ENCODE measurements at regions not wholly inside any gene's neighbourhood (a gene's known extent, or its start where the extent isn't known, plus 50 kb on each side); places are given as distances from the start of the nearest gene placed in this dataset.

DNA sequence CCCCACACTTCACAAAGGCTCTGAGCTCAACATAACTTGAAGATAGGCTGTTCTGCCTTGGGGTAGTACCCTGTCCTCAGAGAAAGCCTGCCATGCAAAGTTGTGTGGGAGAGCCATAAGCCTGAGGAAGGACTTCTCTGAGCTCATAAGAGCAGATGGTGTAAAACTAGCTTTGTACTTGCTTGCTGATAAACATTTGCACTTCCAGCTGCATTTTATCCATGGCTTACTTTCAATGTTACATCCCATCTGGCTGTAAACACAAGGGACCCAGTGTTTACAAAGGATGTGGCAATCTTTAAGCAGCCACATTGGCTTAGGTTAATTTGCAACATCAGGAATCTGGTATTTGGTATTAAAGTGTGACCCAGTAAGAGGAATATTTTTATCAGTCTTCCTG is 258.1 kb downstream of the IPO8 start:
- no peak for DNase-seq (ENCODE audit: low spot score)

DNA sequence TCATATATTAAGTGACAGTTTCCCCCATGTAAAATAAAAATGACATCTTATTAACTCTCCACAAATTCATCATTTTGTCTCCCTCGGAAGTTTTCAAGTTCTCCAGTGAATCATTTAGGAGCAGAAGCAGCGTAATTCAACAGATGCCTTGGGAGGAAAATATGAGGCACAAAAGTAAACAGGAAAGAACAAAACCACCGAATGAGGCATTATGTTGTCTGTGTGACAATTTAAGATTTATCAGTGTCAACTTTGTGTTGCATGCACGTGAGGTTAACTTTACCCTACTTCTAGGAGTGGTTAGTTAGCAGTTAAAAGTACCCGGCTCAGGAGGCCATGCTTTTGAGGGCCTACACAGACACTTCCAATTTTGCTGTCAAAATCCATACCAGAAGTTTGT is 258.6 kb downstream of the IPO8 start:
- no peak for DNase-seq (ENCODE audit: low spot score)

DNA sequence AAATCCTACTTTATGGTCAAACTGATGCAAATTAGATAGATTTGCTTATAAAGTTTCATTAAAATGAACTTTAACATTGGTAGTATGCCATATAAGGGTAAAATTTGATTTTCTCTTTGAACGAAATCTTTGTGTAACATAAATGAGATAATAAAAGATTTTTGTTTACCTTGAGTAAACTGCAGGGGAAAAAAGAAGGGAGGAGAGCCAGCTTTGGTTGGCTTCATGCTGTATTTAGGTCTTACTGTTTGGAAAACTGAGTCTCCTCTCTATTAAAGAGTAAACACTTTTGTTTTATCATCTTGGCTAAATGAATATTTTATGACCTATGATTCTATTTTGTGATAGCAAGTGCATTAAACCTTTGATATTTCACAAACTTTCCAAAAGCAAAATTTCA is 267.6 kb downstream of the IPO8 start:
- DNase-seq (ENCODE audit: low spot score): no peak

DNA sequence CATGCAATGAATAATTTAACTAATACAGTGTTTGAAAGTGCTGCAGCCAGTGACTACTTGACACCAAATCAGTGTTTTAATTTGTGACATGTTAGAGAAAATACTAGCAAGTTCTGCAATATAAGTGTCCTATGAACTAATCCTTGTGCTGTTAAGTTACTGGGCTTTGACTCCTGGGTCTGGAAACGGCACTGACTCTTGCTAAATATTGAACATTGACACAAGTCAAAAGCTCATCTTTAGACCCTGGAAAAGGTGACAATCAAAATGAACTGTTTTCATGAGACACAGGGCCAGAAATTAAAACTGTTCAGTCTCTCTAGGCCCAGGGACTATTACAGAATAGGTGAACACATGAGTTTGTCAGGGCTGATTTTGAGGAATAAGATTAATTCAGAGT is 268.1 kb downstream of the IPO8 start:
- DNase-seq (ENCODE audit: low spot score): no peak

DNA sequence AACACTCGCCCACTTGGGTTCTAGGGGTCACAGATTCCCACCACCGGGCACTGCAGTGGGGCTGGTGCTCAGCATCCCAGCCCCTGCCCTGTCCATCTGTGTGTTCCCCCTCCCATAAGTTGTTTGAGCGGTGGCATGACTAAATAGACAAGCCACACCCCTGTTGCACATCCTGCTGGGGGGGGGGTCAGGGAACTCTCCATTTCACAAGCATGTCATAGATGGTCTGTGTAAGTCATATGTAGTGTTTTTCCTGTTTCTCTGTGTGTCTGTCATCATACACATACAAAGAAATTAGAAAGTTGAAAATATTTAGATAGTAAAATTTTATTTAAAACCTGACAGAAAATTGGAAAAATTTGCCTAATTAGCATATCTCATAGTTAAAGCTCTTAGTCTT is 270.2 kb downstream of the IPO8 start:
- DNase-seq (ENCODE audit: low spot score): no peak

DNA sequence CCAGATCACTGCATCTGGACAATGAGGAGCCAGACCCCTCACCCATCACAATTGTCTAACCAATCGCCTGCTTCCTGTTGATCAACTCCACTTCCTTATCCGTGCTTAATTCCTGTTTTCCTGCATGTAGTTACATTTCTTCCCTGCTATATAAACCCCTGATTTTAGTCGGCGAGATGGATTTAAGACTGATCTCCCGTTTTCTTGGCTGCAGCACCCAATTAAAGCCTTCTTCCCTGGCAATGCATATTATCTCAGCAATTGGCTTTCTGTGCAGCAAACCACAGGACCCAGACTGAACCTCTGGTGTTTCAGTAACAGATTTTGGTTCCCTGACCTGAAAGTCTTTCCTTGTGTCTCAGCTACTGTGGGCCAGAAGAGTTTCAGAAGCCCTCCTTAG is 272.3 kb downstream of the IPO8 start:
- no peak for DNase-seq (ENCODE audit: low spot score)

DNA sequence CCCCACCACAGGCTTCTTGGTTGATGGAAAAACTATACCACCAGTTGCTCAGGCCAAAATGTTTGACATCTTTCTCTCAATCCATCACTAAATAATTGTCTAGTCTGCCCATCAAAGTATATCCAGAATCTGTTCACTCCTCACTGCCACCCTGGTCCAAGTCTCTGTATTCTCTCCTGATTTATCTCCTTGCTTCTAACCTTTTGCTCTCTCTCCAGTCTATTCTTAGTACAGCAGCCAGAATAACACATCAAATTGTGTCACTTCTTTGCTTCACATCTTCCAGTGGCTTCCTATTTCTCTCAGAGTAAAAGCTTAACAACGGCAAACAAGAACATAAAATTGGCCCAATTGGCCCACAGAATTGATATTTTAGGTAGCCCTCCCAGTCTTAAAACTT is 272.8 kb downstream of the IPO8 start:
- DNase-seq (ENCODE audit: low spot score): no peak

DNA sequence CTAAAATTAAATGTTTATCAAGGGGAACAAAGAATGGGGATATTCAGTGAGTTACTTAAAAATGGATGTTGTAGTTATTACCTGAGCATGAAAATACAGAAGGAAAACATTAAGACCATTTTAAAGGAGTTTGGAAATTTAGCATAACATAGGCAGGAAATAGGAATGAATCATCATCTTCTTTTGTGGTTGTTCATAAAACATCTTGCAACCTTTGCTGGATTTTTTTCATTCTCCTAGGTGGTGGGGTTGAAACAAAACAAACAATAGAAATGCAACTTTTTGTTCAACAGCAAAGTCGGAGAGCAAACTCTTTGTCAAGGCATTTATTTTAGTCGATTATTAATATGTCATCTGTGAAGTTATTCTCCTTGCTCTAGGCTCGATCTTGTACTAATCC is 275.1 kb downstream of the IPO8 start:
- no peak for DNase-seq (ENCODE audit: low spot score)

DNA sequence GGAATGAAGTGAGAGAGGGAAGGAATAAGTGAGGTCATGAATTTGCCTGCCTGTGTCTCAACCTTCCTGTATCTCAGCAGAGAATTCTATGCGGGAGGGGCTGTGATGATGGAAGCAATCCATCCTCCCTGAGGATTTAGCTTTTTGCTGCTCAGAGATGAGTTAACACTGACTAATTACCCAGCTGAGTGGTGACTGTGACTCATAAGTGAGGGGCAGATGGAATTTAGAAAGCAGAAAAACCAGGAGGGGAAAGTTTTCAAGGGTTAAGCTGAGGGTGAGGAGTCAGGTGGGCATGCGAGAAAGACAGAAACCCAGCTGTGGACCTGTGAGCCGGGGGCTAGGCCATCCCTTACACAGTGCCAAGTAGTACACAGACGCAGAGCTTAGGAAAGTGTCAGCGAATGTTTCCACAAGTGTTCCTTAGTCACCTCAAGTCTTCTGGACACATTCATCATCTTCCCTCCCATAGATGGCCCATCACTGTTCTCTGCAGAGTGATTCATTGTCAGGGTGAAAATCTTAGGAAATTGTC is 277.9 kb downstream of the IPO8 start:
- peak; percentile 84 for DNase-seq (ENCODE audit: low spot score)

DNA sequence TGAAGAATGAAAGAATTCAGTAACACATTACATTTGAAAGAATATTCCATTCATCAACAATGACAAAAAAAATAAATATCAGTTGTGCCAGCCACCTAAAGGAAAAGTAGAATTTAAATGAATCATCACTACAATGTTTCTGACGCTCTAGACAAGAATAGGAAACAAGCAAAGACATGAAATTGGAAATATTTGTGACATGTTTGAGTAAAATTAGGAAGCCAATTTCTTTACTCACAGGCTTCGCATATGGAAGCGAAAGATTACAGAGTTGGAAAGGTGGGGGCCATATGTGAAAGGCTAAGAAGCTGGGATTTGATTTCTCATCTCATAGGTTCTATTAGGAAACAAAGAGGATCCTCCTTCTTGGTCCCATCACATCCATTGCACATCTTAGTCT is 279.0 kb downstream of the IPO8 start:
- no peak for DNase-seq (ENCODE audit: low spot score)

DNA sequence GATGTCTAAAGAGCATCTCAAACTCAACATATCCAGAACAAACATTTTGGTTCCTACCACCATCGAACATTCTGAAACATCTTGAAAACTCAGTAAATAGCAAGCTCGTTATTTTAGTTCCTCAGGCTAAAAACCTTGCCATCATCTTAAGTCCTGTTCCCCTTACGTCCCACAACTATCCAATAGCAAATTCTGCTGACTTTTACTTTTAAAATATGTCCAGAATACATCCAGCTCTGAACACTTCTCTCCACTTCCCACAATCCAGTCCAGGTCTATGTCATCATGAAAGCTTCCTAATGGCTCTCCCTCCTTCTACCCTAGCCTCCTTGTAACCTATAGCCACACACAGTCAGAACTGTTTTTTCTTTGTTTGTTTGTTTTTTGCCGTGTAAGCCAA is 279.9 kb downstream of the IPO8 start:
- DNase-seq (ENCODE audit: low spot score): no peak

DNA sequence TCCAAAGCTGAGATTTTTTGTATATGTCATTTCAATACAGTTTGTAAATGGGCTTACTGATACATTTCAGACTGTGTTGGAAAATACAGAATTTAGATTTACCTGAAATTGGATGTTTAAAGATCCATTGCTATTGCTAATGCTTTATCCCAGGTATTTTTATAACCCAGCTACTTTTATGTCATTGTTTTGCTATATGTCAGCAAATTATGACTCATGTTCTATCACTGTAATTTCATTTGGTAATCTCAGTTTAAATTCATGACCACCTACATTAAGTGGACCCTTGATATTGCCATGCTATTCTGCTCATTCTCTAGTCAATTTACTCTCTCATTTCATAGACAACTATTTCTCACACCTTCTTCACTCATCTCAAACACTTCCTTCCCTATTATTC is 281.2 kb downstream of the IPO8 start:
- DNase-seq (ENCODE audit: low spot score): no peak

DNA sequence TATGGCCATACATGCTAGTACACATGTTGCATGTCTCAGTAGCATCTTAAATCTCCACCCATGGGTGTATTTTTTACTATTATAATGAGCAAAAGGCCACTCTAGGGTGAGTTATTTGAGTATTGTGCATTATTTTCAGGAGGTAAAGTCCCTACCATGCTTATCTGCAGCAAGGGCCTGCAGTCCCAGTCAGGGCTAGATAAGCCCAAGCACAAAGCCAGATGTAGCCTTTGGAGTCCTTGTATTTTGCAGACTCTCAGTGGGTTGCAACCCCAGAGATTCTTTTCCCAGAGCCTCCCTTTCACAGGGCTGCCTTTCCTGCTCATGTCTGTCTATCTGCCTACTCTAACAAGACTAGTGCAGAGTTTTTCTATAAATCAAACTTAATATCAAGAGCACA is 295.3 kb downstream of the IPO8 start:
- DNase-seq (ENCODE audit: low spot score): no peak

DNA sequence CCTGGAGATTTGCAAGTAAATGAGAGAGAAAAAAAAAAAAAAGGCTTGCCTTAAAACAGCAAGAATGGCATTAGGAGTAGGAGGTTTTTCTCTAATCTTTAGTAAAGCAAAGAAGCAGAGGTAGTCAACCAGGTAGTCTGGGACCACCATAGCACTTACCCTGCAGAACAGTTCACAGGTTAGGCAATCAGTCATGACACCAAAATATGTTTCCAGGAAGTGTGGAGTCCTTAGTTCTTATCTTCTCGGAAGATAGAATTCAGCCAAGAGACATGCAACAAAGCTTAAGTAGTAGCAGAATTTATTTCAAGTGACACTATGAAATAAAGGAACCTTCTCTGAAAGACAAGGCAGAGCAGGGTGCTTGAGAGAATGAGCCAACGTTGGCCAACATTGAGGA is 295.8 kb downstream of the IPO8 start:
- DNase-seq (ENCODE audit: low spot score): no peak

DNA sequence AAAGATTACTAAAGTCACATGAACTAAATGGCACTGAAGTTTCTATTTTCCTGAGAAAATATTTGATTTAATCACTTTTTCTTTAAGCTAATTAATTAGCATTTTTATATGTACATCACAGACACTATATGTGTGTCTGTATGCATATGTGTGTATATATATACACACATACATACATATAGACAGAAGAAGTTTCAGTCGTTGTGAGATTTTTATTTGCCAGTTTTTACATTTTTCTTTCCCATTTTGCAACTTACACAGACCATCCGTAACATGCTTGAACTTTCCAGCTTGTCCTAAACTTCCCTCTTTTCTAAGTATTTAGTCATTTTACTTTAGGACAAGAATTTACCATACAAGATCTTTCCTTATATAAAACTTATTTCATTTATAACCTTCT is 299.1 kb downstream of the IPO8 start:
- no peak for DNase-seq (ENCODE audit: low spot score)

DNA sequence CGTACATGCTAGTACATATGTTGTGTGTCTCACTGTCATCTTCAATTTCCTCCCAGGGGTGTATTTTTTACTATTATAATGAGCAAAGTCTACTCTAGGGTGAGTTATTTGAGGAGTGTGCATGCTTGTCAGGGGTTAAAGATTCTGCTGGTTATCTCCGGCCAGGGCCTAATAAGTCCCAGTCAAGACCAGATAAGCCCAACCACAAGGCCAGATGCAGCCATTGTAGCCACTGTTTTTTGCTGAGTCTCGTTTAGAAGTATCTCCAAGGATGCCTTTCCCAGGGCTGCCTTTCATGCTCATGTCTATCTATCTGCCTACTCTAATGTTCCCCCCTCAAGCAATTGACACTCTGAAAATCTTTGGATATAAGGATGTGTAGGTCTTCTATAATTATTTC is 300.5 kb downstream of the IPO8 start:
- DNase-seq (ENCODE audit: low spot score): no peak

DNA sequence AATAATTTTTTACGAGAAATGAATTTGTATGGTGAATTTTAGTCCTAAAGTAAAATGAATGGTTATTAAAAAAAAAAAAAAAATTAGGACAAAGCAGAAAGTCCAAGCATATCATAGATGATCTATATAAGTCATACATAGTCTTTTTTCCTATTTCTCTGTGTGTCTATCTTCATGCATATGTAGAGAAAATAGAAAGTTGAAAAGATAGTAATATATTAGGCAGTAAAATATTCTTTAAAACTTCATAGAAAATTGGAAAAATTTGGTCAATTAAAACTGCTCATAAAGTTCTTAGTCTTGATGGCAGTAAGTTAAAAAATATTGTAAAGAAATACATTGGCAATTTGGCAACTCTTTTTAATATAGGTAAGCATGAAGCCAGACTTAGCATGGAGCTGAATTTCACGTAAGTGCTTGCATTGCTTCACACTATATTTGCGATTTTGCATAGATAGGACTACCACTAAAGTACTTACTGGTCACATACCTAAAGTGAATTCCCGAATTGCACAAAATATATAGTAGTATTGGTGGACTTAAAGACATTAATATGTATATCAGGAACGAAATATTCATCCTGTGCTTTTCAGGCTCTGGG is 303.8 kb downstream of the IPO8 start:
- DNase-seq (ENCODE audit: low spot score): no peak

DNA sequence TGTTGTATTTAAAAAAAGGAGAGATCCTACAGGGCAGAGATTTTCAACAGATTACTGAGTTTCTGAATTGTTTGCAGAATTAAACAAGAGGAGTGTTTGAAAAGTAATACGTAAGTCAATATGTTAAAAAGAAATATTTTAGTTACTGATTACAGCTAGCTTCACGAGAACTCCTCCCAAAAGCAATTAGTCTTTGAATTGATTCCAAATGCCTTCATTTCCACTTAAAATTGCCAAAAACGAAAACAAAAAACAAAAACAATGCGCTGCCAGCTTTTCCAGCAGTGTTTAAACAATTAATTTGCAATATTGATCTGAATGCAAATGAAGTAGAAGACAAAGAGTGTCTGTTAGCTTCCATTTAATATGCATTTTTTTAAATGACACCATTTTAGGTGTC is 310.0 kb downstream of the IPO8 start:
- DNase-seq (ENCODE audit: low spot score): no peak

DNA sequence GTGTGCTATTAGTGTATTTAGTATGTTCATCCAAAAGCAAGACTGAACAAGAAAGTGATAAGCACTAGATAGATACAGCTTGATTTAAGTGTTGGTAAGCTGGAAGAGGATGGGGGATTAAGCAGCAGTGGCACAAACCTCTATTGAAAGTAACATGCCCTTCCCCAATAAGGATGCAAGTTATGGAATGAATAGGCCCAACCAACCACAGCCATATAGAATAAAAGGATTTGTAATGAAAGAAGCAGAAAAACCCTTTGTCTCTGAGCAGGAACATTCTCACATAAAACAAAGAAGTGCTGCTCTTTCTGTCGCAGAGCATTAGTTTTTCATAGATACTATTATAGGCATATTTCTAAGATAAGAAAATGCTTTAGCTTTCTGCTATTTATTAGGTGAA is 310.7 kb downstream of the IPO8 start:
- DNase-seq (ENCODE audit: low spot score): no peak

DNA sequence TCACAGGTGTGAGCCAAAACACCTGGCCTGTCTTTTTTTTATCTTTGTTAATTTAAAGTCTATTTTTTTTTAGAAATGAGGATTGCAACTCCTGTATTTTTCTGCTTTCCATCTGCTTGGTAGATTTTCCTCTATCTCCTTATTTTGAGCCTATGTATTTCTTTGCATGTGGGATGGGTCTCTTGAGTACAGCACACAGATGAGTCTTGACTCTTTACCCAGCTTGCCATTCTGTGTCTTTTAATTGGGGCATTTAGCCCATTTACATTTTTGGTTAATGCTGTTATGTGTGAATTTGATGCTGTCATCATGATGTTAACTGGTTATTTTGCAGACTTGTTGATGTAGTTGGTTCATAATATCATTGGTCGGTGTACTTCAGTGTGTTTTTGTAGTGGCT is 317.4 kb downstream of the IPO8 start:
- DNase-seq (ENCODE audit: low spot score): no peak

DNA sequence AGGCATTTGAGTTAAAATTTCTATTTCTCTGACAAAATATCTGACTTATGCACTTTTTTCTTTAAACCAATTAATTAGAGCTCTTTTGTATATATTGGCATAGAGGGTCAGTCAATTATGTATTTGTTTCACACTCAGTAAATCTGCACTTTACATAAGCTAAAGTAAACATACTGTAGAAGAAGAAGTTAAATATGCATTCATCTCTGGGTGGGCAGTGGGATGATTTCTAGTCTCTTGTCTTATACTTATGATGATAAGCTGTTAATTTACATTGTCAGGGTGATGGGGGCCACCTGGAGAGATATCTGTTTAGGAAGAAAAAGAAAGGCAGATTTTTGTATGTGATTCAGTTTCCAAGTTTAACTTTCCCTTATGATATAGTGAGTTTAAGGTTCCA is 330.8 kb downstream of the IPO8 start:
- DNase-seq (ENCODE audit: low spot score): no peak

DNA sequence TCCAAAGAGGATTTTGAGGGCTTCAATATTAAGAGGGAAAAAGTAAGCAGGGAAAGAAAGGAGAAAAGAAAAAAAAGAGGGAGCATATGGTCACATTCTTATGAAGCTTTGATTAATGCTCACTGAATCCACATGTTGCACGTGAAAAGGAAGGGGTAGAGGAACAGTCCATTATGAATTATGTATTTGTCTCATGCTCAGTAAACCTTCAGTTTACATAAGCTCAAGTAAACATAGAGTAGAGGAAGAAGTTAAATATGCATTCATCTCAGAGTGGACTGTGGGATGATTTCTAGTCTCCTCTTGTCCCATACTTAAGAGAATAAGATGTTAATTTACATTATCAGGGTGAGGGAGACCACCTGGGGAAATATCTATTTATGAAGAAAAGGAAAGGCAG is 334.5 kb downstream of the IPO8 start:
- DNase-seq (ENCODE audit: low spot score): no peak

DNA sequence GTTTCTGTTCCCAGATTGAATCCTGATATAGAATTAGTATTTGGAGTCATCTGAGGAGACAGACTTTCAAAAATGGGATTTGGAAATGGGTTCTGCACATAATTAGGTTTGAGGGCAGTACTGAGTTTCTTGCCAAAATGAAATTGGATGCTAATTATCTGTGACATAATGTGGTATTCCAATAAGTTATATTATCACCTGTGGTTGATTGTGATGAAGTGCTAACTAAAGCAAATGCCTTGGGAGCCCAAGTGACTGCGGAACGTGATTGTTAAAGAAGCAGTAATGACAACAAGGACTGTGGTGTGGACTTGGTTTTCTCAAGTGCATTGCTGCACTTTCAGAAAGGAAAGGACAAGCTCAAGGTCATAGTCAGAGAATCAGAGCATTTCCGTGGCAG is 337.0 kb downstream of the IPO8 start:
- DNase-seq (ENCODE audit: low spot score): no peak

DNA sequence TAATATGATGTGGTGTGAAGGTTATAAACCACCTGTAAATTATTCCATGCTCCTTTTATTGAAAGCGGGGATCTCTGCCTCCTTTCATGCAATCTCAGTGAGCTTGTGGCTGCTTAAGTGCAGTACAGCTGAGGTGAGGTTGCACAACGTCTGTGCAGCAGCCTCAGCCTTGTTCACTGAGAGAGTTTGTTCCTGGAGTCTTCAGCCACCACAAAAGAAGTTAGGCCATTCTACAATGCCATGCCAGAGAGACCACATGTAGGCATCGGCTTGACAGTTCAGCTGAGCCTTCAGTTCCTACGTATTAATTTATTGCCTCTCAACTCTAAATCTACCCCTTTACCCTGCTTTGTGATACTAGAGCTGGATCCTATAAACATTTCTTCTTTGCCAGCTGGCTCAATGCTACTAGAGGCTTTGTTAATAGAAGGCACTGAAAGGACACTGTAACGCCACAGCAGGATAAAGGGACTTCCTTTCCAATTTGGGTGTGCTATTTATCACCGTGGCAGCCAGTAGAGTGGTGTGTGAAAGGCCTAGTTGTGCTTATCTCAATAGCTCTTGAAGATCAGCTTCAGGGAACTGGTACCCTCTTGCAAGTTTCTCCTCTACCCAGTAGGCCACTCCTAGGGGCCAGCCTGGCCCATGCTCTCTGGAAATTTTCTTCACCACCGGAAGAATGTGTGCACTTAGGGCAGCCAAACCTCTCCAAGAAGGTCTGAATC is 337.7 kb downstream of the IPO8 start:
- no peak for DNase-seq (ENCODE audit: low spot score)

All from AG20443 (cell line).